ENCODE measurements at regions not wholly inside any gene's neighbourhood (a gene's known extent, or its start where the extent isn't known, plus 50 kb on each side); places are given as distances from the start of the nearest gene placed in this dataset.

DNA sequence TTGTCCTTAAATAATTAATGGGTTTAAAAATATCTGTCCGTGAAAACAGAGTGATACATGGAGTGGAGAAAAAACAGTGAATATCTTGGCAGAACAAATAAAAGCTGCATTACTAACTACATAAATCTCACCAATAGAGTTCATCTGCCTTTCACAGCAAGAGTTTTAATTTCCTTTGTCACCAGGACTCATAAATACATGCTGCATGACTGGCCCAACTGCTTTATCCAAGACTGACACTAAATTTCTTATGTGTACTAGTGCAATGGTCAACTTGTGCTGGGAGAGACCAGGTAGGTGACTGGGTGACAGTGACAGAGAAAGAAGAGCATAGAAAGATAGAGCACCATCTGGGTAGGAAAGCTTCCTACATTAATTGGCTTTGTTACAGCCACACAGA is 402.8 kb downstream of the RAD51AP2 start:
- TF ChIP-seq, protein P1, sequence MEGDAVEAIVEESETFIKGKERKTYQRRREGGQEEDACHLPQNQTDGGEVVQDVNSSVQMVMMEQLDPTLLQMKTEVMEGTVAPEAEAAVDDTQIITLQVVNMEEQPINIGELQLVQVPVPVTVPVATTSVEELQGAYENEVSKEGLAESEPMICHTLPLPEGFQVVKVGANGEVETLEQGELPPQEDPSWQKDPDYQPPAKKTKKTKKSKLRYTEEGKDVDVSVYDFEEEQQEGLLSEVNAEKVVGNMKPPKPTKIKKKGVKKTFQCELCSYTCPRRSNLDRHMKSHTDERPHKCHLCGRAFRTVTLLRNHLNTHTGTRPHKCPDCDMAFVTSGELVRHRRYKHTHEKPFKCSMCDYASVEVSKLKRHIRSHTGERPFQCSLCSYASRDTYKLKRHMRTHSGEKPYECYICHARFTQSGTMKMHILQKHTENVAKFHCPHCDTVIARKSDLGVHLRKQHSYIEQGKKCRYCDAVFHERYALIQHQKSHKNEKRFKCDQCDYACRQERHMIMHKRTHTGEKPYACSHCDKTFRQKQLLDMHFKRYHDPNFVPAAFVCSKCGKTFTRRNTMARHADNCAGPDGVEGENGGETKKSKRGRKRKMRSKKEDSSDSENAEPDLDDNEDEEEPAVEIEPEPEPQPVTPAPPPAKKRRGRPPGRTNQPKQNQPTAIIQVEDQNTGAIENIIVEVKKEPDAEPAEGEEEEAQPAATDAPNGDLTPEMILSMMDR (IDR thresholded peaks at IDR 0.05): no peak
- no peak for TF ChIP-seq POLR2A (IDR thresholded peaks at IDR 0.05)
